Neuronal stem cell (in vitro differentiated cells): ENCODE measurements at regions not wholly inside any gene's neighbourhood (a gene's known extent, or its start where the extent isn't known, plus 50 kb on each side); places are given as distances from the start of the nearest gene placed in this dataset.

Source experiments
- DNase-seq: peaks from one replicate; pipeline ENCODE4 v3.0.0-alpha.2; 2013; ENCODE audit warnings: low spot score
- H2AFZ ChIP-seq: one replicate; pipeline ENCODE4 v1.6.1; 2013; ENCODE audit warnings: mild to moderate bottlenecking, low read length, inconsistent platforms
- H2AK5ac ChIP-seq: 2 replicates; pipeline ENCODE4 v1.6.1; 2013; ENCODE audit warnings: low read depth, mild to moderate bottlenecking, inconsistent platforms, low read length, moderate library complexity, mixed read lengths
- H2BK120ac ChIP-seq: 2 replicates; pipeline ENCODE4 v1.6.1; 2013; ENCODE audit warnings: low read depth, mild to moderate bottlenecking, inconsistent platforms, low read length, moderate library complexity, mixed read lengths
- H2BK12ac ChIP-seq: one replicate; pipeline ENCODE4 v1.6.1; 2013; ENCODE audit warnings: low read length, inconsistent platforms
- H2BK15ac ChIP-seq: 2 replicates; pipeline ENCODE4 v1.6.1; 2013; ENCODE audit warnings: mild to moderate bottlenecking, low read length, inconsistent platforms, mixed read lengths
- H2BK5ac ChIP-seq: one replicate; pipeline ENCODE4 v1.6.1; 2013; ENCODE audit warnings: inconsistent platforms, mild to moderate bottlenecking, low read length, moderate library complexity
- H3K14ac ChIP-seq: one replicate; pipeline ENCODE4 v1.6.1; 2013; ENCODE audit warnings: low read length, inconsistent platforms
- H3K18ac ChIP-seq: 2 replicates; pipeline ENCODE4 v1.6.1; 2013; ENCODE audit warnings: low read length, inconsistent platforms
- H3K23ac ChIP-seq: 2 replicates; pipeline ENCODE4 v1.6.1; 2013; ENCODE audit warnings: low read depth, mild to moderate bottlenecking, mixed read lengths, low read length, inconsistent platforms; ENCODE audit not compliant: poor library complexity
- H3K27ac ChIP-seq: replicated peaks from 3 replicates; pipeline ENCODE4 v1.5.1; 2013; ENCODE audit warnings: low read length, inconsistent platforms
- H3K27me3 ChIP-seq, 3 experiments: 2 replicates each; pipeline ENCODE4 v1.6.1; 2013; ENCODE audit warnings: low read length in 3 of 3, mild to moderate bottlenecking in 2 of 3, inconsistent platforms in 1 of 3, low read depth in 1 of 3, mixed read lengths in 1 of 3, moderate library complexity in 1 of 3; ENCODE audit not compliant: control insufficient read depth in 3 of 3, insufficient read depth in 3 of 3
- H3K36me3 ChIP-seq, 2 donors: replicated peaks in 1 of 2; 2 replicates each; pipeline ENCODE4 v1.6.1; 2013; ENCODE audit warnings: low read length in 2 of 2; ENCODE audit not compliant: control insufficient read depth in 2 of 2, insufficient read depth in 2 of 2
- H3K4ac ChIP-seq: 2 replicates; pipeline ENCODE4 v1.6.1; 2013; ENCODE audit warnings: inconsistent platforms, mild to moderate bottlenecking, low read length, moderate library complexity
- H3K4me1 ChIP-seq, 2 donors: 1 replicate in 1 of 2; 2 replicates in 1 of 2; pipeline ENCODE4 v1.6.1; 2013; ENCODE audit warnings: low read length in 2 of 2, low read depth in 1 of 2; ENCODE audit not compliant: control insufficient read depth in 2 of 2, insufficient read depth in 1 of 2
- H3K4me2 ChIP-seq: one replicate; pipeline ENCODE4 v1.6.1; 2013; ENCODE audit warnings: mild to moderate bottlenecking, low read length, inconsistent platforms; ENCODE audit not compliant: insufficient read depth, poor library complexity, severe bottlenecking
- H3K4me3 ChIP-seq, 2 donors: 2 replicates each; pipeline ENCODE4 v1.5.1; 2013; ENCODE audit warnings: low read length in 2 of 2, mild to moderate bottlenecking in 2 of 2, inconsistent platforms in 1 of 2, moderate library complexity in 1 of 2
- H3K79me1 ChIP-seq: one replicate; pipeline ENCODE4 v1.6.1; 2013; ENCODE audit warnings: low read depth, mild to moderate bottlenecking, inconsistent platforms, low read length, moderate library complexity
- H3K9ac ChIP-seq: one replicate; pipeline ENCODE4 v1.6.1; 2013; ENCODE audit warnings: mild to moderate bottlenecking, low read depth, low read length, inconsistent platforms; ENCODE audit not compliant: poor library complexity
- H3K9me3 ChIP-seq, 2 donors: replicated peaks in 1 of 2; 2 replicates each; pipeline versions ENCODE3 to v1.6.1; 2013; ENCODE audit warnings: low read length in 2 of 2, mild to moderate bottlenecking in 2 of 2, inconsistent platforms in 1 of 2, low read depth in 1 of 2, mixed read lengths in 1 of 2, moderate library complexity in 1 of 2; ENCODE audit not compliant: control insufficient read depth in 2 of 2, insufficient read depth in 1 of 2
- H4K8ac ChIP-seq: one replicate; pipeline ENCODE4 v1.6.1; 2013; ENCODE audit warnings: low read depth, mild to moderate bottlenecking, inconsistent platforms, low read length, moderate library complexity
- H4K91ac ChIP-seq: one replicate; pipeline ENCODE4 v1.6.1; 2013; ENCODE audit warnings: low read length, low read depth, mild to moderate bottlenecking, inconsistent platforms; ENCODE audit not compliant: poor library complexity
- WGBS, 2 donors: extraction: QIAGEN DNeasy Blood & Tissue Kit; methylation state at CpG; one replicate each; pipeline ENCODE4 v1.1.7; 2013; ENCODE audit warnings: missing lambda C conversion rate in 2 of 2, mixed read lengths in 1 of 2; ENCODE audit not compliant: insufficient read length in 2 of 2, insufficient replicate concordance in 1 of 2; ENCODE audit errors: extremely low coverage in 2 of 2; 5-methylcytosine and 5-hydroxymethylcytosine counted together

- H3K9ac ChIP-seq, result no peak overlapping the region
- H3K14ac ChIP-seq, result no peak overlapping the region
- H3K4me1 ChIP-seq, result no peaks in the 10 kb centered on the region
- no peak overlapping the region for H3K4ac ChIP-seq
- no CpG with 5 or more reads among the region's 3 CpGs for WGBS, 2 donors
- no peak overlapping the region for H3K4me3 ChIP-seq
- no peak overlapping the region for H2BK5ac ChIP-seq
- no peak overlapping the region for H2AK5ac ChIP-seq
- H3K27me3 ChIP-seq, result no peaks in the 10 kb centered on the region
- no peak overlapping the region for H3K4me2 ChIP-seq
- H3K23ac ChIP-seq, result no peak overlapping the region
- H2BK12ac ChIP-seq, result no peak overlapping the region
- H3K79me1 ChIP-seq, result no peaks in the 10 kb centered on the region
- no peak overlapping the region for H4K91ac ChIP-seq
- DNase-seq, result no peak
- H3K36me3 ChIP-seq, result no peaks in the 10 kb centered on the region
- no peak overlapping the region for H2BK15ac ChIP-seq
- H4K8ac ChIP-seq, result no peak overlapping the region
- no peaks in the 10 kb centered on the region for H3K9me3 ChIP-seq
- no peak overlapping the region for H3K18ac ChIP-seq
- H2AFZ ChIP-seq, result no peak overlapping the region
- H2BK120ac ChIP-seq, result no peak overlapping the region
- H3K27ac ChIP-seq, result no peak overlapping the region
Measured at GRCh38 chr10:30759423-30759822, 129.9 kb upstream of the LYZL2 start.

DNA sequence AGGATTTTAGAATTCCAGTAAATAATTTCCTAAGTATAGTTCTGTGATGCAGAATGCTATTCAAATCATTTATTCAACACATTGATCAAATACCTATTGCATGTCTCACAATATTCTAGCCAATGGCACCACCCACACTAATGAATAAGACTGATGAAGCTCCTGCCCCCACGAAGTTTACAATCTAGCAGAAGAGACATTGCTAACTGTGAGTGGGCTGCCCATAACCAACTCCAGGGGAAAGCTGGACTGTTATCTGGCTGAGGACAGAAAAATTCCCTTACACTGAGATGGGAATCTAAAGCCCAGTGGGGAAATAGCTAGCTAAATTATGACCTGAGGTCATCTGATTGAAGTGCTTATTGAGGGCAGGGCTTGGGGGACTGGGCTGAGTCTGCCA, 128.8 kb upstream of the LYZL2 start:
- Histone ChIP-seq H3K4me3 (no peak overlapping the region), H2AK5ac (no peak overlapping the region), H2BK5ac (no peak overlapping the region), H2AFZ (no peak overlapping the region), H4K91ac (no peak overlapping the region), H3K4me2 (no peak overlapping the region), H3K4me1 (no peaks in the 10 kb centered on the region), H3K23ac (no peak overlapping the region), H3K36me3 (no peaks in the 10 kb centered on the region), H3K4ac (no peak overlapping the region), H2BK120ac (no peak overlapping the region), H3K14ac (no peak overlapping the region), H3K9ac (no peak overlapping the region), H3K27me3 (no peaks in the 10 kb centered on the region), H3K79me1 (no peaks in the 10 kb centered on the region), H3K9me3 (no peaks in the 10 kb centered on the region), H3K18ac (no peak overlapping the region), H2BK15ac (no peak overlapping the region), H4K8ac (no peak overlapping the region), H2BK12ac (no peak overlapping the region), H3K27ac (no peak overlapping the region)
- no CpG with 5 or more reads among the region's 1 CpG for WGBS, 2 donors
- no peak for DNase-seq

GRCh38 chr10:30756896-30757295, 127.3 kb upstream of the LYZL2 start:
- H3K27ac ChIP-seq, result no peak overlapping the region
- no peak overlapping the region for H4K8ac ChIP-seq
- no peak overlapping the region for H4K91ac ChIP-seq
- no peak overlapping the region for H3K23ac ChIP-seq
- no peak overlapping the region for H3K4ac ChIP-seq
- H2BK120ac ChIP-seq, result no peak overlapping the region
- no peak overlapping the region for H2AK5ac ChIP-seq
- H2BK5ac ChIP-seq, result no peak overlapping the region
- no peaks in the 10 kb centered on the region for H3K4me1 ChIP-seq
- H3K14ac ChIP-seq, result no peak overlapping the region
- no peak for DNase-seq
- no peaks in the 10 kb centered on the region for H3K36me3 ChIP-seq
- H2BK12ac ChIP-seq, result no peak overlapping the region
- no peak overlapping the region for H2BK15ac ChIP-seq
- no peak overlapping the region for H3K4me2 ChIP-seq
- H3K9ac ChIP-seq, result no peak overlapping the region
- H3K79me1 ChIP-seq, result no peaks in the 10 kb centered on the region
- H2AFZ ChIP-seq, result no peak overlapping the region
- H3K9me3 ChIP-seq, result no peaks in the 10 kb centered on the region
- H3K27me3 ChIP-seq, result no peaks in the 10 kb centered on the region
- no peak overlapping the region for H3K4me3 ChIP-seq
- no CpG with 5 or more reads among the region's 3 CpGs for WGBS, 2 donors
- H3K18ac ChIP-seq, result no peak overlapping the region

- Histone ChIP-seq H3K23ac (no peak overlapping the region), H2BK15ac (no peak overlapping the region), H3K27me3 (no peaks in the 10 kb centered on the region), H3K4me3 (no peak overlapping the region), H3K4me1 (no peaks in the 10 kb centered on the region), H3K36me3 (no peaks in the 10 kb centered on the region), H3K14ac (no peak overlapping the region), H3K9me3 (no peaks in the 10 kb centered on the region), H3K79me1 (no peaks in the 10 kb centered on the region), H2AFZ (no peak overlapping the region), H2BK5ac (no peak overlapping the region), H3K4ac (no peak overlapping the region), H4K8ac (no peak overlapping the region), H4K91ac (no peak overlapping the region), H3K18ac (no peak overlapping the region), H3K27ac (no peak overlapping the region), H2BK12ac (no peak overlapping the region), H3K9ac (no peak overlapping the region), H2BK120ac (no peak overlapping the region), H2AK5ac (no peak overlapping the region), H3K4me2 (no peak overlapping the region)
- no CpG with 5 or more reads among the region's 2 CpGs for WGBS, 2 donors
- DNase-seq, result no peak
Measured at GRCh38 chr10:30756151-30756550, 126.6 kb upstream of the LYZL2 start.
